GM10248 (cell line): ENCODE measurements at regions not wholly inside any gene's neighbourhood (a gene's known extent, or its start where the extent isn't known, plus 50 kb on each side); places are given as distances from the start of the nearest gene placed in this dataset.

ENCODE experiments used
- CTCF ChIA-PET: fragments of 300-600 bp; sonication (Branson Sonifier 250); formaldehyde crosslinking; extraction: SDS; loops from one replicate; lab custom pipeline; 2021; ENCODE audit warnings: antibody characterized with exemption; lab: Yijun Ruan, JAX
- POLR2A ChIA-PET: fragments of 350-650 bp; sonication (Branson Sonifier 250); formaldehyde crosslinking; extraction: SDS; loops from one replicate; lab custom pipeline; 2020; ENCODE audit warnings: antibody characterized with exemption; lab: Yijun Ruan, JAX
- DNase-seq: peaks from one replicate; pipeline ENCODE4 v3.0.0; 2012; ENCODE audit errors: extremely low spot score
- TF ChIP-seq, protein P1 (sequence below): IDR thresholded peaks from 2 replicates; pipeline ENCODE4 v1.5.1; 2012; ENCODE audit warnings: mild to moderate bottlenecking, low read depth; ENCODE audit errors: extremely low read depth, missing control alignments, control extremely low read depth

DNA sequence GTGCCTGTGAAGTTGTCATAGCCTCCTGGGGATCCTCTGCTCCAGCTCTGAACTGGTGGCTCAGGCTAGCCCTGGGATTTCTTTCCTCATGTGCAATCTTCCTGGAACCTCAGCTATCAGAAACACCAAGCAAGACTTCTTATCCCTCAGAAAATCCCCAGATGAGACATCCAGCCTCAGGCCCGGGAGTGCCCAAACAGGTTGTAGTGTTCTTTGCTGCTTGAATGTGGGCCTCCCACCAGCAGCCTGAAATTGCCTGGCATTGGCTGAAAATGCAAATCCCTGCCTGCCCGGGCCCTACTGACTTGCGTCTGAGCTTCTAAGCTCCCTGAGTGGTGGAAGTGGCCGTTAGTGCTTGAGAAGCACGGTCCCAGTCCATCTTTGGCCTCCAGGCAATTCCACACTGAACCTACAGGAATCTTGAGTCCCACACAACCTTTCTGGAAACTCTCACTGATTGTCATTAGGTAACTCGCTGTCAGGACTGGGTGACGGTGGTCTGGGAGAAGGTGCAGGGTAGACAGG lies 146.8 kb downstream of the ZBTB18 start:
- no peak for DNase-seq
- CTCF ChIA-PET, result no interaction called here
- POLR2A ChIA-PET, result no interaction called here
- TF ChIP-seq, protein P1, sequence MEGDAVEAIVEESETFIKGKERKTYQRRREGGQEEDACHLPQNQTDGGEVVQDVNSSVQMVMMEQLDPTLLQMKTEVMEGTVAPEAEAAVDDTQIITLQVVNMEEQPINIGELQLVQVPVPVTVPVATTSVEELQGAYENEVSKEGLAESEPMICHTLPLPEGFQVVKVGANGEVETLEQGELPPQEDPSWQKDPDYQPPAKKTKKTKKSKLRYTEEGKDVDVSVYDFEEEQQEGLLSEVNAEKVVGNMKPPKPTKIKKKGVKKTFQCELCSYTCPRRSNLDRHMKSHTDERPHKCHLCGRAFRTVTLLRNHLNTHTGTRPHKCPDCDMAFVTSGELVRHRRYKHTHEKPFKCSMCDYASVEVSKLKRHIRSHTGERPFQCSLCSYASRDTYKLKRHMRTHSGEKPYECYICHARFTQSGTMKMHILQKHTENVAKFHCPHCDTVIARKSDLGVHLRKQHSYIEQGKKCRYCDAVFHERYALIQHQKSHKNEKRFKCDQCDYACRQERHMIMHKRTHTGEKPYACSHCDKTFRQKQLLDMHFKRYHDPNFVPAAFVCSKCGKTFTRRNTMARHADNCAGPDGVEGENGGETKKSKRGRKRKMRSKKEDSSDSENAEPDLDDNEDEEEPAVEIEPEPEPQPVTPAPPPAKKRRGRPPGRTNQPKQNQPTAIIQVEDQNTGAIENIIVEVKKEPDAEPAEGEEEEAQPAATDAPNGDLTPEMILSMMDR, result no peak

GRCh38 chr1:244199902-244200301 lies 148.8 kb downstream of the ZBTB18 start:
- ChIA-PET POLR2A (no interaction called here), CTCF (no interaction called here)
- no peak for DNase-seq
- TF ChIP-seq, protein P1, result no peak

GRCh38 chr1:244200596-244200995 lies 149.5 kb downstream of the ZBTB18 start:
- DNase-seq, result no peak
- ChIA-PET CTCF (interaction anchor here (1.3 kb wide), 1 partner anchor 12 kb away, joined by 3 read pairs; no protein-coding TSS in a partner anchor), POLR2A (no interaction called here)
- TF ChIP-seq, protein P1, result no peak

- POLR2A ChIA-PET, result no interaction called here
- DNase-seq, result no peak
- CTCF ChIA-PET, result interaction anchor here (0.7 to 1.3 kb wide), 3 partner anchors 11 to 32 kb away, joined by 3 to 4 read pairs (median 3); no protein-coding TSS in a partner anchor
- TF ChIP-seq, protein P1, result no peak
Measured at GRCh38 chr1:244201750-244202149, 150.7 kb downstream of the ZBTB18 start.

DNA sequence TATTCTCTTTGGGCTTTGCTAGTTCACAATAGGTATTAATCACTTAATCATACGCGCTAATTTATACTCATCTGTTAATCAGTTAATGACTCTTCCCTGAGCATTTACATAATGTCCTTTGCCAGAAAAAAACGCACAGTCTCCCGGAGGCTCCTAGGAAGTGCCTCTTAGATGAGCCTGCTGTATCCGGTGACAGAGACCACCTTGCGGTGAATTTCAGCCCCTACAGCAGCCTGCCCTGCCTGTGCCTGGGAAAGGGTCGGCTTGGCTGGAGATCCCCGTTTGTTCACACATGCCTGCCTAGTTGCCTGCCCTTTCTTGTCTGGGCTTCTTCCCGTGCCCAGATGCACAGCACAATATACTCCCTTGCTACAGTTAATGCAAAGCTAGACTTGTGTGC lies 152.9 kb downstream of the ZBTB18 start:
- POLR2A ChIA-PET, result no interaction called here
- CTCF ChIA-PET, result no interaction called here
- TF ChIP-seq, protein P1, result no peak
- DNase-seq, result no peak

DNA sequence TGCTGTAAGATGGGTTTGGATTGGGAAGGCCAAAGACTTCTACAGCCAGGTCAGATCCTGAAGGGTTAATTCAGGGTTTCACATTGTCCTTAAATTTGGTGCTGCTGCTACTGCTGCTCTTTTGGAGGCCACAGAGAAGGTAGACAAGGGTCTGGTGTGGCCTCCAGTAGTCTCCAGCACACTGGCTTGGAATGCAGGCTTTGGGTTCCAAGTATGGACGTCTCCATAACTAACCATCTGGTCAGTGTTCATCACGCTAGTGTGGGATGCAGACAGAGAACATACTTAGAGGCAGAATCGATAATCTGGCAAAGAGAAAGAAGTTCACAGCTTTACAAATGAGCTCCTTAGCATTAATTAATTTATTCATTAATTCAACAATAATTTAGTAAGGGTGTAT lies 154.1 kb downstream of the ZBTB18 start:
- DNase-seq, result no peak
- TF ChIP-seq, protein P1, result no peak
- ChIA-PET POLR2A (no interaction called here), CTCF (no interaction called here)
